ENCODE measurements at regions not wholly inside any gene's neighbourhood (a gene's known extent, or its start where the extent isn't known, plus 50 kb on each side); places are given as distances from the start of the nearest gene placed in this dataset.
"Not testable (repeated sequence)": the region's sequence is repeated elsewhere in the genome, so short reads cannot be mapped to it uniquely, and the experiment has no call there.

DNA sequence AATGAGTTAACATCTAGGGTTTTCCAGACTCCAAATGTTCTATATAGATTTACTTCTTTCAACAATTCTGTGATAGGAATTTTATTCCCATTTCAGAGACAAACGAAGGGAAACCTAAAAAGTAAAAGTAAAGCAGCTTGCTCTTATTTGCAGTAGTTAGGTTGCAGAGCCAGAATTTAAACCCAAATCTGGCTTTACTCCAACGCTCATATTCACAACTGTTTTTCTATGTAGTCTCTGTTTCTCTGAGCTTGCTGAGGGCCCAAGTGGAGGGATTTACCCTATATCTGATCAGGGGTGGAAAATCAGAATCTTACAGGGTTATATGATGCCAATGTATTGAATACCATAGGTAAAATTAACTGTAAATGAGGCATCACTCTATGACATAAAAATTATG is 599.1 kb upstream of the GRIA3 start:
- no peak for DNase-seq

- DNase-seq = no peak
Observed at GRCh38 chrX:122586831-122587230, 597.2 kb upstream of the GRIA3 start.

DNA sequence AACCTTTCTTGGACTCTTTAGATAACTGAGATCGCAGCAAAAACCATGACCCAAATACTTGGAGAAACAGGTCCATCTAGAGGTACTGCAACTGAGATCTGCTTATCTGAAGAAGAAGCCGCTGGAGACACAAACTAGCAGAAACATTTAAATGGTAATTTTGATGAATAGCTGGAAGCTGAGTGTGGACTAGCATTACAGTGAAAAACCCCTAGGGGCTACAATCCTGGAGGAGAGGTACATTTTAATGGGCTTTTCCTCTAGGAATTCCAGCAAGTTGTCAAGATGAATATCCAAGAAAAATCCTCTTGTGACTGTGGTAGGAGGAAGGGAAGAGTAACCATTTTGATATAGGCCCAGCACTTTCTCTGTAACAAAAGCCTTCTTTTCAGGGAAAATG is 592.5 kb upstream of the GRIA3 start:
- DNase-seq = no peak

GRCh38 chrX:122596998-122597397 is 587.1 kb upstream of the GRIA3 start:
- no peak for DNase-seq

- DNase-seq = no peak
Observed at GRCh38 chrX:122622795-122623194, 561.3 kb upstream of the GRIA3 start.

GRCh38 chrX:122625239-122625638 is 558.8 kb upstream of the GRIA3 start:
- DNase-seq = no peak

- no peak for DNase-seq
Observed at GRCh38 chrX:122625821-122626220, 558.3 kb upstream of the GRIA3 start.

- no peak for DNase-seq
Observed at GRCh38 chrX:122626871-122627270, 557.2 kb upstream of the GRIA3 start.

DNA sequence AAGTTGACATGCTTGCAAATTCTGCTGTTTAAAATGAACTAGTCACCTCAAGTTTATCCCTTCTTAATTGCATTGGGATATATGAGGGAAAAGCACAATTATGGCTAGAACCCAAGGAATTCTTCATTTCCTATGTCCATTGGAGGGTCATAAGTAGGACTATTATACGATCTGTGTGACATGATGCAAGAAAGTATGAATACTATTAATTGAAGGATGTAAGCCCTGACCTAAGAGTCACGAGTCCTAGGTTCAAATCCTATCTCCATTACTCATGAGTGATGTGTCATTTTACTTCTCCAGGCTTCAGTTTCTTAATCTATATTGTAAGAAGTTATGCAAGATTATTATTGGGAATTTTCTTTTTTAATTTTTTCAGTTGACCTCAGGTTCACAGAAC is 542.9 kb upstream of the GRIA3 start:
- no peak for DNase-seq

- DNase-seq = no peak
Observed at GRCh38 chrX:122641826-122642225, 542.3 kb upstream of the GRIA3 start.

- not testable (repeated sequence) for DNase-seq
Observed at GRCh38 chrX:122655256-122655655, 528.8 kb upstream of the GRIA3 start.

- no peak for DNase-seq
Observed at GRCh38 chrX:122666601-122667000, 517.5 kb upstream of the GRIA3 start.

DNA sequence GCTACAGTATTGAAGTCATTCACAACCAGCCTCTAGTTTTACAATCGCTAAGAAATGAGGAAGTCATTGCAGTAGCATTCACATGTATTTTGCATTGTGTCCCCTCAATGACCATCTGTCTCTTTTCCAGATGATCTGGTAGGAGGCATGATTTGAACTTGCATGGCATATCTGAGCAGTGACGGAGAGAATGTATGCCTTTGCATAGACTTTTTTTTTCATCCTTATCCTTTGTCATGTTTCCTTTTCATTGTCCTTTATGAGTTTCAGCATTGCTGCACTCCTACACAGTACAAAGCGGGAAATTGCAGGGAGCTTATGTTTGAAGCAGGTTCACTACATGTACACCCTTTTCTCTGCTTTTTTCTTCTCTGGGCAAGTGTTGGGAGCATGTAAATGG is 516.4 kb upstream of the GRIA3 start:
- no peak for DNase-seq

DNA sequence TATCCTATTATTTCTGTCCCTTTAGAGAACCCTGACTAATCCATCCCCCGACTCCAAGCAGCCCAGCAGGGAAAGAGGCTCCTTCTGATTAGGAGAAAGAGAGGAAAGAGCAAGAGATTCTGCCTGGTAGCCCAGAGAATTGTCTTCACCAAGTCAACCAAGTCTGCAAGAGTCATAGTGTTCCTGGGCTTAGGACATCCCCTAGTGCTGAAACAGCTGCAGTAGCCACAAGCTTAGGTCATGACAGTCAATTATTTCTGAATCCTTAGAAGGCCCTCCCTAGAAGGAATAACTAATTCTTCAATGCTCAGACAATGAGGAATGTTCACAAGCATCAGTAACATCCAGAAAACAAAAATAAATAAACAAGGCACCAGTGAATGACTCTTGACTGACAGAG is 480.3 kb upstream of the GRIA3 start:
- no peak for DNase-seq

GRCh38 chrX:122739770-122740169 is 444.3 kb upstream of the GRIA3 start:
- no peak for DNase-seq

DNA sequence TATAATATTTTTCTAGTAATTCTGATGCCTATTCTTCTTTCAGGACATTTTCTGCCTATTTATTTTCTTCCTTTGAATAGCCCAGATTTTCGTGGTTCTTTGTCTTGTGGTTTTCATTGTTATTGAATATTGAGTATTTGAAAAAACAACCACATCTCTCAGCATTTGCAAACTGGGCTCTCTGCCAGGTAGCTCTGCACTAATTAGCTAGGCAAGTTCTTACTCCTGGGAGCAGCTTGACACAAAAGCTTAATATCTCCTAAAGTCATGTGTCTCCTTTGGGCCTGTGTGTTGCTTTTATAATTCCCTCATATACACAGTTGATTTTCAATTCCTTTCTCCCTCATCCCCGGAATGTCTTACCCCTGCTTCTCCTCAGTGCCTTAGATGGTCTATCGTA is 413.5 kb upstream of the GRIA3 start:
- DNase-seq = no peak

DNA sequence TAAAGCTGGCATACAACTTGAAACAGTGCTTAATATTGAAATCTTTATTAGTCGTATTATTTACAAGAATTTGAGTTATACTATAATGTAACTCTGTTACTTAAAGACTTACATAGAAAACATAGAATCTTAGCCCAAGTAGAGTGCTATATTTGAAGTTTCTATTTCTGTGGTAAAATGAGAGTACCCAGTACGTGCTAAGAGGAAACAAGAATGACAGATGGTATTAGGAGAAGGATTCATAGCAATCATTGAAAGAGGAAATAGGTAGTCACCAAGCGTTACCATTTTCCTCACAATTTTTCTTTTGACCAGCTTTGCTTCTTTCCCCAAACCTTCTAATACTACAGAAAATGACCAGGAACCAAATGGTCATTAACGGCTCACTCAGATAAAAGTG is 412.1 kb upstream of the GRIA3 start:
- no peak for DNase-seq

DNA sequence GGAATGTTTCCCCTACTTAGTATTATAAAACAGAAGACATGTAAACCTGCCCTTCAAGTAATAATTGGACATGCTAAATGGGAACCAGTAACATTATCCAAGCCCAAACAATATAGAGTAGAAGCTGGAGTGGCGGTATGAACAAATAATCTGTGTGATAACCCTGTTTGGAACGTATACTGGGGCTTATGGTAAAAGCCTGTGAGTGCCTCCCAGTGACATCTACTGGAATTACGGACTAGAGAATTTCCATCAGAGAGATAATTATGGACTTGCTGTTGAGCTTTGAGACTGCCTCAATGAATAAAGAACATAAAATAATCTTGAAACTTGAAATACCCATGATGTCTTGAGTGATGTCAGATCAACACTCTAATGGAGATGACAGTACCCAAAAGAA is 406.3 kb upstream of the GRIA3 start:
- DNase-seq = no peak

DNA sequence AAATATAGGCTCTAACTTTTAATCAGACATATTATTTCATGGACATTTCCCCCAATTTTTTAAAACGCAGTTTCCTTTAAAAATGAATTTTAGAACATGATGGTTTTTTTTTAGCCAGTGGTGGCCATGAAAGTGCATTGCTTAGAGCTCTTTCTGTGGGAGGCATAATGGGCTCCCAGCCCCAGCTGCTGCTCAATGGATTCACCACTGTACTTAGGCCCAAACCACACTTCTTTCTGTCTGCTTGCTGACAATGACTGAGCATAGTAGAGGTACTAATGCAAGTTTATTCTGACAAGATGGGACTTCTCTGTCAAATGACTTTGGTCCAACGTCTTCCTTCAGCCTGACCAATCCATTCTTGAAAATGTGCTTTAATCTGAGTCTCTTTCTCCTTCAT is 400.2 kb upstream of the GRIA3 start:
- no peak for DNase-seq

DNA sequence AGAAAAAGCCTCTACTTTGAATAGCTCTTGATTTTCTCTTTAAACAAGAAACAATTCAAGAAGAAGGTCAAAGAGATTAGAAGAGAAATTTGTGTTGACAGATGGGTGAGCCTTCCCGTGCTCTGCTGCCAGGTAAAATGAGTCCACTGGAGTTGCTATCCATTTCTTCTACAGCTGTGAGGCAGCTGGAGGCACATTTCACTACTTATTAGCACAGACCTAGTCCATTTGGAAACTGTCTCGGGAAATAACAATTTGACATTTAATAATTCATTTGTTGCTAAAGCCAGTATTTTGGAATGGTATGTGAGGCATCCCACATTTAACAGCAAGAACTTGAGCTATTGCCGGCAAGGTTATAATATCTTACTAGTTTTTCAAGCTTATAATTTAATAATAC is 396.8 kb upstream of the GRIA3 start:
- no peak for DNase-seq

GRCh38 chrX:122788216-122788615 is 395.9 kb upstream of the GRIA3 start:
- DNase-seq = no peak

- DNase-seq = no peak
Observed at GRCh38 chrX:122790376-122791095, 393.5 kb upstream of the GRIA3 start.

GRCh38 chrX:122813876-122814275 is 370.2 kb upstream of the GRIA3 start:
- DNase-seq = no peak

- peak in 1 of 2 experiments; percentile 15 for DNase-seq
Observed at GRCh38 chrX:122816288-122816687, 367.8 kb upstream of the GRIA3 start.

GRCh38 chrX:122817321-122817955 is 366.6 kb upstream of the GRIA3 start:
- DNase-seq = no peak

All from activated T-cell treated with anti-CD3 and anti-CD28 coated beads, Interleukin-2, amount 50 U/mL, for 48 hours (primary cell).